Panc1 (cell line): ENCODE measurements at regions not wholly inside any gene's neighbourhood (a gene's known extent, or its start where the extent isn't known, plus 50 kb on each side); places are given as distances from the start of the nearest gene placed in this dataset.

Experiments
- POLR2AphosphoS5 ChIP-seq: IDR thresholded peaks from 2 replicates; pipeline ENCODE4 v1.6.1; 2012; ENCODE audit warnings: mild to moderate bottlenecking, low read depth, low read length, moderate library complexity
- TCF7L2 ChIP-seq: IDR thresholded peaks from 2 replicates; pipeline ENCODE4 v1.6.1; 2011; ENCODE audit warnings: mild to moderate bottlenecking, low read depth, low read length, inconsistent platforms
- TF ChIP-seq, protein P1 (sequence below): fragments of 450-650 bp; IDR thresholded peaks from 2 replicates; pipeline ENCODE4 v1.5.1; 2017; ENCODE audit warnings: mild to moderate bottlenecking
- TF ChIP-seq, protein P2 (sequence below), 2 experiments: IDR thresholded peaks; 2 replicates each; pipeline ENCODE4 v1.6.1; 2011 to 2012; ENCODE audit warnings: low read depth in 2 of 2, control low read depth in 1 of 2, low read length in 1 of 2, mild to moderate bottlenecking in 1 of 2, moderate library complexity in 1 of 2; ENCODE audit not compliant: insufficient read depth in 1 of 2

DNA sequence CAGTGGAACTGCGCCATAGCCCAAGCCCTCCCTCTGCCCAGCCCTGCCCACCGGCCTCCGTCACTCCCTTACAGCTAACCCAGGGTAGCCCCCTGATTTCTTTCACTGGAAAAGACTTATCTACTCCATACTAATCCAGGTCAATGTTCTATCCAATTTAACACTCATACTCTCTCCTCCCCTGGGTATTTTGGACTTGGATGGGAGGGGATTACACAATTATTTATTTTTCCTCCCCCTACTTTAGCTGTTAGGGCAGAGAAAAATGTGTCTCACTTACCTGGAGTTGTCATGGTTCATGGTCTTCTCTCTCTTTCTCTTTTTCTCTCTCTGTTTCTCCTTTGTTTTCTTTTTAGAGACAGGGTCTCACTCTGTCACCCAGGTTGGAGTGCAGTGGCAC lies 100.6 kb upstream of the ST8SIA3 start:
- TF ChIP-seq, protein P1, sequence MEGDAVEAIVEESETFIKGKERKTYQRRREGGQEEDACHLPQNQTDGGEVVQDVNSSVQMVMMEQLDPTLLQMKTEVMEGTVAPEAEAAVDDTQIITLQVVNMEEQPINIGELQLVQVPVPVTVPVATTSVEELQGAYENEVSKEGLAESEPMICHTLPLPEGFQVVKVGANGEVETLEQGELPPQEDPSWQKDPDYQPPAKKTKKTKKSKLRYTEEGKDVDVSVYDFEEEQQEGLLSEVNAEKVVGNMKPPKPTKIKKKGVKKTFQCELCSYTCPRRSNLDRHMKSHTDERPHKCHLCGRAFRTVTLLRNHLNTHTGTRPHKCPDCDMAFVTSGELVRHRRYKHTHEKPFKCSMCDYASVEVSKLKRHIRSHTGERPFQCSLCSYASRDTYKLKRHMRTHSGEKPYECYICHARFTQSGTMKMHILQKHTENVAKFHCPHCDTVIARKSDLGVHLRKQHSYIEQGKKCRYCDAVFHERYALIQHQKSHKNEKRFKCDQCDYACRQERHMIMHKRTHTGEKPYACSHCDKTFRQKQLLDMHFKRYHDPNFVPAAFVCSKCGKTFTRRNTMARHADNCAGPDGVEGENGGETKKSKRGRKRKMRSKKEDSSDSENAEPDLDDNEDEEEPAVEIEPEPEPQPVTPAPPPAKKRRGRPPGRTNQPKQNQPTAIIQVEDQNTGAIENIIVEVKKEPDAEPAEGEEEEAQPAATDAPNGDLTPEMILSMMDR: no peak
- TF ChIP-seq, protein P2, sequence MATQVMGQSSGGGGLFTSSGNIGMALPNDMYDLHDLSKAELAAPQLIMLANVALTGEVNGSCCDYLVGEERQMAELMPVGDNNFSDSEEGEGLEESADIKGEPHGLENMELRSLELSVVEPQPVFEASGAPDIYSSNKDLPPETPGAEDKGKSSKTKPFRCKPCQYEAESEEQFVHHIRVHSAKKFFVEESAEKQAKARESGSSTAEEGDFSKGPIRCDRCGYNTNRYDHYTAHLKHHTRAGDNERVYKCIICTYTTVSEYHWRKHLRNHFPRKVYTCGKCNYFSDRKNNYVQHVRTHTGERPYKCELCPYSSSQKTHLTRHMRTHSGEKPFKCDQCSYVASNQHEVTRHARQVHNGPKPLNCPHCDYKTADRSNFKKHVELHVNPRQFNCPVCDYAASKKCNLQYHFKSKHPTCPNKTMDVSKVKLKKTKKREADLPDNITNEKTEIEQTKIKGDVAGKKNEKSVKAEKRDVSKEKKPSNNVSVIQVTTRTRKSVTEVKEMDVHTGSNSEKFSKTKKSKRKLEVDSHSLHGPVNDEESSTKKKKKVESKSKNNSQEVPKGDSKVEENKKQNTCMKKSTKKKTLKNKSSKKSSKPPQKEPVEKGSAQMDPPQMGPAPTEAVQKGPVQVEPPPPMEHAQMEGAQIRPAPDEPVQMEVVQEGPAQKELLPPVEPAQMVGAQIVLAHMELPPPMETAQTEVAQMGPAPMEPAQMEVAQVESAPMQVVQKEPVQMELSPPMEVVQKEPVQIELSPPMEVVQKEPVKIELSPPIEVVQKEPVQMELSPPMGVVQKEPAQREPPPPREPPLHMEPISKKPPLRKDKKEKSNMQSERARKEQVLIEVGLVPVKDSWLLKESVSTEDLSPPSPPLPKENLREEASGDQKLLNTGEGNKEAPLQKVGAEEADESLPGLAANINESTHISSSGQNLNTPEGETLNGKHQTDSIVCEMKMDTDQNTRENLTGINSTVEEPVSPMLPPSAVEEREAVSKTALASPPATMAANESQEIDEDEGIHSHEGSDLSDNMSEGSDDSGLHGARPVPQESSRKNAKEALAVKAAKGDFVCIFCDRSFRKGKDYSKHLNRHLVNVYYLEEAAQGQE (IDR thresholded peaks at IDR 0.05; ENCODE audit: insufficient read depth in 1 of 2, low read depth in 2 of 2, low read length in 1 of 2): no peak
- TF ChIP-seq POLR2AphosphoS5 (no peak), TCF7L2 (no peak)
